ENCODE measurements at regions not wholly inside any gene's neighbourhood (a gene's known extent, or its start where the extent isn't known, plus 50 kb on each side); places are given as distances from the start of the nearest gene placed in this dataset.

DNA sequence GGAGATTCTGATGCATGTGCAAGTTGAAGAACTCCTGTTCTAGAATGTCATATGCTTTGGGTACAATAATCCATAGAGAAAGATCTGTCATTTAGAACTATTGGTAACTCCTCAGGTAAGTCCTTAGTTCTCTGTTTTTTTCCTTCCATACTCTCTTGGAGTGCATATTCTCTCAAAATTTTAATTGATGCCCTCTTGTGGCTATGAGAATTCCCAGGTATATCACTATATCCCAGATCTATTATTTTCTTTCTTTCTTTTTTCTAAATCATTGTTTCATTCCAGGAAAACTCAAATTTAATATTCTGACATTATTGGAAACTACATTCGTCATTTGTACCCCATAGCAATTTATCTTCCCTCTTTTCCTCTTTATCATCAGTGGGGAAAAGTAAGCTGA lies 485.4 kb downstream of the KLF5 start:
- TF ChIP-seq CTCF (conservative IDR thresholded peaks at IDR 0.05; ENCODE audit: low read depth, low read length) = 0 out of 2 replicates have a peak, but pooled peaks have one; percentile 14
- TF ChIP-seq USF2 (IDR thresholded peaks at IDR 0.05; ENCODE audit: low read depth, low read length) = no peak
- no peak for TF ChIP-seq MAZ (IDR thresholded peaks at IDR 0.05; ENCODE audit: borderline replicate concordance, low read depth, low read length)
- TF ChIP-seq POLR2A (IDR thresholded peaks at IDR 0.05; ENCODE audit: low read depth, low read length) = no peak
- TF ChIP-seq ELK1 (IDR thresholded peaks at IDR 0.05; ENCODE audit: borderline replicate concordance, low read depth, low read length) = no peak
